ENCODE measurements at regions not wholly inside any gene's neighbourhood (a gene's known extent, or its start where the extent isn't known, plus 50 kb on each side); places are given as distances from the start of the nearest gene placed in this dataset.

DNA sequence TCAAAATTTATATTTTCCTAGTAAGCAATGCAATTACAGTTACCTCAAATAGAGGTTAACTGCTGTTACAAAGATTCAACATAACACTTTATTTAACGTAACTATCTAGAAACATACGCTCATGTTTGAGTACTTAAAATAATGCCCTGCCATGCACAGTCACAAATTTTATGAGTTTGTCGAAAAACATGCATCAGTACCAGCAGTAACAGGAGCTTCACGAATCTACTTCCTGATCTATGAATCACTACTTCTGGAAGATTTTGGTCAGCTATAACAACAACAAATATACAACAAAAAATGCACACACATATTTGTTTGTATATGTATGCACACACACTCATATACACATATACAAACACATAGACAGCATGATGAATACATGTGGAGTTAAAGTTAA, 881.8 kb downstream of the FSCB start:
- TF ChIP-seq, protein P1, sequence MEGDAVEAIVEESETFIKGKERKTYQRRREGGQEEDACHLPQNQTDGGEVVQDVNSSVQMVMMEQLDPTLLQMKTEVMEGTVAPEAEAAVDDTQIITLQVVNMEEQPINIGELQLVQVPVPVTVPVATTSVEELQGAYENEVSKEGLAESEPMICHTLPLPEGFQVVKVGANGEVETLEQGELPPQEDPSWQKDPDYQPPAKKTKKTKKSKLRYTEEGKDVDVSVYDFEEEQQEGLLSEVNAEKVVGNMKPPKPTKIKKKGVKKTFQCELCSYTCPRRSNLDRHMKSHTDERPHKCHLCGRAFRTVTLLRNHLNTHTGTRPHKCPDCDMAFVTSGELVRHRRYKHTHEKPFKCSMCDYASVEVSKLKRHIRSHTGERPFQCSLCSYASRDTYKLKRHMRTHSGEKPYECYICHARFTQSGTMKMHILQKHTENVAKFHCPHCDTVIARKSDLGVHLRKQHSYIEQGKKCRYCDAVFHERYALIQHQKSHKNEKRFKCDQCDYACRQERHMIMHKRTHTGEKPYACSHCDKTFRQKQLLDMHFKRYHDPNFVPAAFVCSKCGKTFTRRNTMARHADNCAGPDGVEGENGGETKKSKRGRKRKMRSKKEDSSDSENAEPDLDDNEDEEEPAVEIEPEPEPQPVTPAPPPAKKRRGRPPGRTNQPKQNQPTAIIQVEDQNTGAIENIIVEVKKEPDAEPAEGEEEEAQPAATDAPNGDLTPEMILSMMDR (IDR thresholded peaks at IDR 0.05) = no peak
- no peak for TF ChIP-seq POLR2A (IDR thresholded peaks at IDR 0.05)
